K562 (cell line): ENCODE measurements at regions not wholly inside any gene's neighbourhood (a gene's known extent, or its start where the extent isn't known, plus 50 kb on each side); places are given as distances from the start of the nearest gene placed in this dataset.
"Not testable (repeated sequence)": the region's sequence is repeated elsewhere in the genome, so short reads cannot be mapped to it uniquely, and the experiment has no call there.

Source experiments
- ETS2 ChIP-seq: IDR thresholded peaks from 2 replicates; pipeline ENCODE4 v1.6.1; 2016; ENCODE audit warnings: borderline replicate concordance, missing genetic modification characterization, mild to moderate bottlenecking, moderate library complexity, missing compliant biosample characterization; ENCODE audit not compliant: poor library complexity, severe bottlenecking
- MAZ ChIP-seq, 2 experiments: fragments of 450-650 bp in 1 of 2; sonication (generic) in 1 of 2; formaldehyde crosslinking; IDR thresholded peaks in 1 of 2; conservative IDR thresholded peaks in 1 of 2; 2 replicates each; pipeline versions ENCODE4 v1.4.0 to v1.5.0; 2020; ENCODE audit warnings: mild to moderate bottlenecking in 1 of 2, missing genetic modification reagents in 1 of 2
- USF1 ChIP-seq: sonication (generic); formaldehyde crosslinking; IDR thresholded peaks from 2 replicates; pipeline ENCODE4 v1.9.0; 2022; ENCODE audit warnings: mild to moderate bottlenecking, missing genetic modification reagents

- not testable (repeated sequence) for TF ChIP-seq USF1 (CRISPR knock-in tag); MAZ (CRISPR knock-in tag; conservative IDR thresholded peaks at IDR 0.05 in 1 of 2, IDR thresholded peaks at IDR 0.05 in 1 of 2); ETS2 (tag)
These were observed 144.9 kb upstream of the APOOL start for GRCh38 chrX:84858771-84859170.
